ENCODE measurements at regions not wholly inside any gene's neighbourhood (a gene's known extent, or its start where the extent isn't known, plus 50 kb on each side); places are given as distances from the start of the nearest gene placed in this dataset.

GRCh38 chr22:22090650-22091399 lies 108.2 kb upstream of the TOP3B start:
- TF ChIP-seq CTCF (IDR thresholded peaks at IDR 0.05) (no peak), POLR2A (IDR thresholded peaks at IDR 0.05) (no peak)
